Ishikawa (cell line): ENCODE measurements at regions not wholly inside any gene's neighbourhood (a gene's known extent, or its start where the extent isn't known, plus 50 kb on each side); places are given as distances from the start of the nearest gene placed in this dataset.

ENCODE experiments used
- CEBPB ChIP-seq: IDR thresholded peaks from 2 replicates; pipeline ENCODE4 v1.6.1; 2012
- CREB1 ChIP-seq: IDR thresholded peaks from 2 replicates; pipeline ENCODE4 v1.6.1; 2012; ENCODE audit warnings: low read depth
- EGR1 ChIP-seq: IDR thresholded peaks from 2 replicates; pipeline ENCODE4 v1.6.1; 2012
- EP300 ChIP-seq: IDR thresholded peaks from 2 replicates; pipeline ENCODE4 v1.6.1; 2012; ENCODE audit warnings: borderline replicate concordance
- FOXM1 ChIP-seq: IDR thresholded peaks from 2 replicates; pipeline ENCODE4 v1.6.1; 2012; ENCODE audit warnings: low read depth, borderline replicate concordance
- NFIC ChIP-seq: IDR thresholded peaks from 2 replicates; pipeline ENCODE4 v1.6.1; 2012
- RAD21 ChIP-seq: IDR thresholded peaks from 2 replicates; pipeline ENCODE4 v1.6.1; 2012; ENCODE audit warnings: low read depth
- TAF1 ChIP-seq: IDR thresholded peaks from 2 replicates; pipeline ENCODE4 v1.6.1; 2012; ENCODE audit warnings: low read depth, mild to moderate bottlenecking
- TCF12 ChIP-seq: IDR thresholded peaks from 2 replicates; pipeline ENCODE4 v1.6.1; 2012; ENCODE audit warnings: low read depth
- TEAD4 ChIP-seq: IDR thresholded peaks from 2 replicates; pipeline ENCODE4 v1.6.1; 2012
- YY1 ChIP-seq: IDR thresholded peaks from 2 replicates; pipeline ENCODE4 v1.6.1; 2012; ENCODE audit warnings: low read depth
- TF ChIP-seq, protein P1 (sequence below): IDR thresholded peaks from 2 replicates; pipeline ENCODE4 v1.6.1; 2012; ENCODE audit warnings: low read depth, mild to moderate bottlenecking
- TF ChIP-seq, protein P2 (sequence below): IDR thresholded peaks from 2 replicates; pipeline ENCODE4 v1.6.1; 2012
- TF ChIP-seq, protein P3 (sequence below): IDR thresholded peaks from 2 replicates; pipeline ENCODE4 v1.6.1; 2012

DNA sequence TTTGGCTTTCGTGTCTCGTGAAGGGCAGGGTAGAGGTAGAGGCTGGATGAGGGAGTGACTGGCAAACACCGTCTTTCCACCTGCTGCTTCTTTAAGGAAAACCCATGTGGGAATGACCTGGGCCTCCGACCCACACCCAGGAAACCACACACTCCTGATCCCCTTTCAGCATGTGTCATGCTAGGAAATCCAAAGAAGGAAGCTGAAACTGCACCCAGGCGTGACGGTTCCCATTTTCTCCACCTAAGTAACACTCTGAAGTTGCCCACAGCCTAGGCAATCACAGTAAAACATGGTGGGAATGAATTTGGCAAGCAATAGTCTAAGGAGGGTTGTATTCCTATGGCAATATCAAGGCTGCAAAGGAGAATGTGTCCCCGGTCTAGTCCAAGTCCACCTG lies 538.4 kb upstream of the NOX3 start:
- TF ChIP-seq YY1 (no peak), EGR1 (no peak), RAD21 (no peak), TEAD4 (no peak), FOXM1 (no peak), EP300 (no peak), TAF1 (no peak), CEBPB (no peak), TCF12 (no peak), CREB1 (no peak), NFIC (no peak)
- TF ChIP-seq, protein P1, sequence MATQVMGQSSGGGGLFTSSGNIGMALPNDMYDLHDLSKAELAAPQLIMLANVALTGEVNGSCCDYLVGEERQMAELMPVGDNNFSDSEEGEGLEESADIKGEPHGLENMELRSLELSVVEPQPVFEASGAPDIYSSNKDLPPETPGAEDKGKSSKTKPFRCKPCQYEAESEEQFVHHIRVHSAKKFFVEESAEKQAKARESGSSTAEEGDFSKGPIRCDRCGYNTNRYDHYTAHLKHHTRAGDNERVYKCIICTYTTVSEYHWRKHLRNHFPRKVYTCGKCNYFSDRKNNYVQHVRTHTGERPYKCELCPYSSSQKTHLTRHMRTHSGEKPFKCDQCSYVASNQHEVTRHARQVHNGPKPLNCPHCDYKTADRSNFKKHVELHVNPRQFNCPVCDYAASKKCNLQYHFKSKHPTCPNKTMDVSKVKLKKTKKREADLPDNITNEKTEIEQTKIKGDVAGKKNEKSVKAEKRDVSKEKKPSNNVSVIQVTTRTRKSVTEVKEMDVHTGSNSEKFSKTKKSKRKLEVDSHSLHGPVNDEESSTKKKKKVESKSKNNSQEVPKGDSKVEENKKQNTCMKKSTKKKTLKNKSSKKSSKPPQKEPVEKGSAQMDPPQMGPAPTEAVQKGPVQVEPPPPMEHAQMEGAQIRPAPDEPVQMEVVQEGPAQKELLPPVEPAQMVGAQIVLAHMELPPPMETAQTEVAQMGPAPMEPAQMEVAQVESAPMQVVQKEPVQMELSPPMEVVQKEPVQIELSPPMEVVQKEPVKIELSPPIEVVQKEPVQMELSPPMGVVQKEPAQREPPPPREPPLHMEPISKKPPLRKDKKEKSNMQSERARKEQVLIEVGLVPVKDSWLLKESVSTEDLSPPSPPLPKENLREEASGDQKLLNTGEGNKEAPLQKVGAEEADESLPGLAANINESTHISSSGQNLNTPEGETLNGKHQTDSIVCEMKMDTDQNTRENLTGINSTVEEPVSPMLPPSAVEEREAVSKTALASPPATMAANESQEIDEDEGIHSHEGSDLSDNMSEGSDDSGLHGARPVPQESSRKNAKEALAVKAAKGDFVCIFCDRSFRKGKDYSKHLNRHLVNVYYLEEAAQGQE = no peak
- TF ChIP-seq, protein P2, sequence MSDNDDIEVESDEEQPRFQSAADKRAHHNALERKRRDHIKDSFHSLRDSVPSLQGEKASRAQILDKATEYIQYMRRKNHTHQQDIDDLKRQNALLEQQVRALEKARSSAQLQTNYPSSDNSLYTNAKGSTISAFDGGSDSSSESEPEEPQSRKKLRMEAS = no peak
- TF ChIP-seq, protein P3, sequence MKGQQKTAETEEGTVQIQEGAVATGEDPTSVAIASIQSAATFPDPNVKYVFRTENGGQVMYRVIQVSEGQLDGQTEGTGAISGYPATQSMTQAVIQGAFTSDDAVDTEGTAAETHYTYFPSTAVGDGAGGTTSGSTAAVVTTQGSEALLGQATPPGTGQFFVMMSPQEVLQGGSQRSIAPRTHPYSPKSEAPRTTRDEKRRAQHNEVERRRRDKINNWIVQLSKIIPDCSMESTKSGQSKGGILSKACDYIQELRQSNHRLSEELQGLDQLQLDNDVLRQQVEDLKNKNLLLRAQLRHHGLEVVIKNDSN = no peak
